ENCODE measurements at regions not wholly inside any gene's neighbourhood (a gene's known extent, or its start where the extent isn't known, plus 50 kb on each side); places are given as distances from the start of the nearest gene placed in this dataset.

DNA sequence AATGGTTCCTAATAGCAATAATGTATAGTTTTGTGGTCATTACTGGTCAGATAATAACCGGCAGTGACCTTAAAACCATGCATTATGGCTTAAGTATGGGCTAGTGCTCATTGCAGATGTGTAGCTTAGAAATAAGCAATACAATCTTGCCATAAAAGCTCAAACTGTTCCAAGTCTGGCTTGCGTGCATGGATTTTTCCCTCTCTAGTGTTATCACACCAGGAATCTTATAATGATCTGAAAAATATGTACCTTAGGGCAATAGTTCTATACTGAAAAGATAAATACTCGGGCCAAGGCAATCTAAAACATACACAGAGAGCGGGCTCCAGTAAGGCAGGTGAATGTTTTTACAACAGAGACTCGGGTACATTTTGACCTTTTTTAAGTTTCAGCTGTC, 157.8 kb downstream of the DHX15 start:
- TF ChIP-seq FOS (IDR thresholded peaks at IDR 0.05; ENCODE audit: borderline replicate concordance, insufficient read depth, low read length) = no peak
- no peak for TF ChIP-seq JUN (IDR thresholded peaks at IDR 0.05; ENCODE audit: borderline replicate concordance, insufficient read depth, insufficient read length, low read depth)
- TF ChIP-seq, protein P1, sequence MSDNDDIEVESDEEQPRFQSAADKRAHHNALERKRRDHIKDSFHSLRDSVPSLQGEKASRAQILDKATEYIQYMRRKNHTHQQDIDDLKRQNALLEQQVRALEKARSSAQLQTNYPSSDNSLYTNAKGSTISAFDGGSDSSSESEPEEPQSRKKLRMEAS (IDR thresholded peaks at IDR 0.05; ENCODE audit: insufficient read depth, insufficient read length) = no peak
- no peak for TF ChIP-seq GATA2 (IDR thresholded peaks at IDR 0.05; ENCODE audit: insufficient read depth, insufficient read length, low read depth, low read length)
- TF ChIP-seq POLR2AphosphoS5 (IDR thresholded peaks at IDR 0.05; ENCODE audit: insufficient read depth, low read depth, low read length) = no peak
- TF ChIP-seq, protein P2, sequence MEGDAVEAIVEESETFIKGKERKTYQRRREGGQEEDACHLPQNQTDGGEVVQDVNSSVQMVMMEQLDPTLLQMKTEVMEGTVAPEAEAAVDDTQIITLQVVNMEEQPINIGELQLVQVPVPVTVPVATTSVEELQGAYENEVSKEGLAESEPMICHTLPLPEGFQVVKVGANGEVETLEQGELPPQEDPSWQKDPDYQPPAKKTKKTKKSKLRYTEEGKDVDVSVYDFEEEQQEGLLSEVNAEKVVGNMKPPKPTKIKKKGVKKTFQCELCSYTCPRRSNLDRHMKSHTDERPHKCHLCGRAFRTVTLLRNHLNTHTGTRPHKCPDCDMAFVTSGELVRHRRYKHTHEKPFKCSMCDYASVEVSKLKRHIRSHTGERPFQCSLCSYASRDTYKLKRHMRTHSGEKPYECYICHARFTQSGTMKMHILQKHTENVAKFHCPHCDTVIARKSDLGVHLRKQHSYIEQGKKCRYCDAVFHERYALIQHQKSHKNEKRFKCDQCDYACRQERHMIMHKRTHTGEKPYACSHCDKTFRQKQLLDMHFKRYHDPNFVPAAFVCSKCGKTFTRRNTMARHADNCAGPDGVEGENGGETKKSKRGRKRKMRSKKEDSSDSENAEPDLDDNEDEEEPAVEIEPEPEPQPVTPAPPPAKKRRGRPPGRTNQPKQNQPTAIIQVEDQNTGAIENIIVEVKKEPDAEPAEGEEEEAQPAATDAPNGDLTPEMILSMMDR (IDR thresholded peaks at IDR 0.05; ENCODE audit: extremely low read depth in 1 of 2, insufficient read depth in 1 of 2, low read depth in 1 of 2, low read length in 2 of 2) = no peak
- TF ChIP-seq POLR2A (IDR thresholded peaks at IDR 0.05; ENCODE audit: low read depth, low read length) = no peak
- TF ChIP-seq MYC (IDR thresholded peaks at IDR 0.05; ENCODE audit: low read depth, low read length) = no peak
- no peak for TF ChIP-seq EZH2 (IDR thresholded peaks at IDR 0.05; ENCODE audit: borderline replicate concordance, low read depth, low read length, severe bottlenecking)
- dilution Hi-C loops (cut with MboI; ENCODE audit: extremely low pct_ligation_motif_present, low sequenced_read_pairs) (no loop called here), intact Hi-C loops (cut with micrococcal nuclease) (no loop called here)
- no peaks in the 10 kb centered on the region for H4K20me1 ChIP-seq (replicated peaks; ENCODE audit: control insufficient read depth, extremely low read depth, insufficient read depth, low read length)
- no peak overlapping the region for H3K4me3 ChIP-seq (replicated peaks in 1 of 3; ENCODE audit: insufficient read depth in 1 of 3, low read depth in 1 of 3, low read length in 3 of 3)
- BruUV-seq (replicated peaks) = no TSS peak
- DNase-seq (ENCODE audit: low read depth, low spot score) = no peak
- no peak overlapping the region for H3K27ac ChIP-seq (ENCODE audit: insufficient read depth, low read depth, low read length)
- H3K36me3 ChIP-seq (ENCODE audit: control insufficient read depth in 2 of 2, extremely low read depth in 1 of 2, insufficient read depth in 2 of 2, low read length in 2 of 2) = no peaks in the 10 kb centered on the region
- no peak overlapping the region for H3K4me2 ChIP-seq (ENCODE audit: insufficient read depth, low read length)
- no peak overlapping the region for H2AFZ ChIP-seq (ENCODE audit: low read depth, low read length)
- POLR2A ChIA-PET = no interaction called here
- CTCF ChIA-PET = interaction anchor here (1.0 kb wide), 1 partner anchor 15 kb away, joined by 3 read pairs; no protein-coding TSS in a partner anchor
- H3K79me2 ChIP-seq (ENCODE audit: control insufficient read depth, insufficient read depth, low read length) = no peaks in the 10 kb centered on the region
- H3K27me3 ChIP-seq (ENCODE audit: control insufficient read depth in 2 of 2, insufficient read depth in 2 of 2, low read length in 2 of 2) = no peaks in the 10 kb centered on the region
- FAIRE-seq = no peak
- H3K9me1 ChIP-seq (replicated peaks; ENCODE audit: control insufficient read depth, extremely low read depth, insufficient read depth, low read length) = no peaks in the 10 kb centered on the region
- no peak overlapping the region for H3K9ac ChIP-seq (replicated peaks; ENCODE audit: extremely low read depth, insufficient read depth, low read length)
- H3K4me1 ChIP-seq (ENCODE audit: control insufficient read depth, extremely low read depth, insufficient read depth, low read length) = no peaks in the 10 kb centered on the region
- H3K9me3 ChIP-seq (replicated peaks; ENCODE audit: control insufficient read depth, insufficient read depth, low read length) = no peaks in the 10 kb centered on the region

Measured in endothelial cell of umbilical vein (primary cell).